Keratinocyte (primary cell): ENCODE measurements at regions not wholly inside any gene's neighbourhood (a gene's known extent, or its start where the extent isn't known, plus 50 kb on each side); places are given as distances from the start of the nearest gene placed in this dataset.

Source experiments
- EZH2 ChIP-seq: IDR thresholded peaks from one replicate; pipeline ENCODE4 v1.6.1; 2012; ENCODE audit warnings: inconsistent platforms, mild to moderate bottlenecking, low read length, moderate library complexity
- TF ChIP-seq, protein P1 (sequence below), 3 experiments: IDR thresholded peaks in 1 of 3; conservative IDR thresholded peaks in 1 of 3; optimal IDR thresholded peaks in 1 of 3; 2 replicates in 2 of 3; 3 replicates in 1 of 3; pipeline versions ENCODE3 to v1.5.1; 2011; ENCODE audit warnings: low read length in 3 of 3, mild to moderate bottlenecking in 3 of 3, moderate library complexity in 2 of 3, control low read depth in 1 of 3, inconsistent platforms in 1 of 3; ENCODE audit not compliant: insufficient read depth in 2 of 3; ENCODE audit errors: extremely low read depth in 1 of 3

DNA sequence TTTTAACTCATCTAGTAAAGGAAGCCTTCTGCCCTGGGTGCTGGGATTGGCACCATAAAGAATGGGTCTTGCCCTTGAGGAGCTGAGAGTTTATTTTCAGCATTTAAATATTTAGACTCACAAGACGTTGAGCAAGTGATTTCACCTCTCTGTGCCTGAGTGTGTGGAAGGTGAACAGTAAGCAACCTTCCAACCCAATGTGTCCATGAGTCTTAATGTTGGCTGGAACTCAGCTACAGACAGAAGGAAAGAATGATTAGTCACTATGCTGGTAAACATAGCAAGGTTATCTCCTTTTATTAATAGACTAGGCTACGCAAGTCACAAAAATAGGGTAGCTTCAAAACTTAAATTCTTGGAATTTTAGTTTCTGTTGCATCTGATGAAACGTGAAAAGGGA lies 277.4 kb upstream of the GATB start:
- TF ChIP-seq, protein P1, sequence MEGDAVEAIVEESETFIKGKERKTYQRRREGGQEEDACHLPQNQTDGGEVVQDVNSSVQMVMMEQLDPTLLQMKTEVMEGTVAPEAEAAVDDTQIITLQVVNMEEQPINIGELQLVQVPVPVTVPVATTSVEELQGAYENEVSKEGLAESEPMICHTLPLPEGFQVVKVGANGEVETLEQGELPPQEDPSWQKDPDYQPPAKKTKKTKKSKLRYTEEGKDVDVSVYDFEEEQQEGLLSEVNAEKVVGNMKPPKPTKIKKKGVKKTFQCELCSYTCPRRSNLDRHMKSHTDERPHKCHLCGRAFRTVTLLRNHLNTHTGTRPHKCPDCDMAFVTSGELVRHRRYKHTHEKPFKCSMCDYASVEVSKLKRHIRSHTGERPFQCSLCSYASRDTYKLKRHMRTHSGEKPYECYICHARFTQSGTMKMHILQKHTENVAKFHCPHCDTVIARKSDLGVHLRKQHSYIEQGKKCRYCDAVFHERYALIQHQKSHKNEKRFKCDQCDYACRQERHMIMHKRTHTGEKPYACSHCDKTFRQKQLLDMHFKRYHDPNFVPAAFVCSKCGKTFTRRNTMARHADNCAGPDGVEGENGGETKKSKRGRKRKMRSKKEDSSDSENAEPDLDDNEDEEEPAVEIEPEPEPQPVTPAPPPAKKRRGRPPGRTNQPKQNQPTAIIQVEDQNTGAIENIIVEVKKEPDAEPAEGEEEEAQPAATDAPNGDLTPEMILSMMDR (optimal IDR thresholded peaks at IDR 0.05 in 1 of 3, IDR thresholded peaks at IDR 0.05 in 1 of 3, conservative IDR thresholded peaks at IDR 0.05 in 1 of 3; ENCODE audit: extremely low read depth in 1 of 3, insufficient read depth in 2 of 3, low read length in 3 of 3), result no peak
- no peak for TF ChIP-seq EZH2
